ENCODE measurements at regions not wholly inside any gene's neighbourhood (a gene's known extent, or its start where the extent isn't known, plus 50 kb on each side); places are given as distances from the start of the nearest gene placed in this dataset.

- TF ChIP-seq CTCF (conservative IDR thresholded peaks at IDR 0.05; ENCODE audit: low read depth, low read length): no peak
- no peak for DNase-seq (ENCODE audit: low read depth)
- H3K4me3 ChIP-seq (ENCODE audit: low read depth, low read length): no peak overlapping the region
Observed at GRCh38 chrX:39226251-39226650, 425.0 kb downstream of the MID1IP1 start.

- H3K4me3 ChIP-seq (ENCODE audit: low read depth, low read length): no peak overlapping the region
- no peak for TF ChIP-seq CTCF (conservative IDR thresholded peaks at IDR 0.05; ENCODE audit: low read depth, low read length)
- no peak for DNase-seq (ENCODE audit: low read depth)
Observed at GRCh38 chrX:39227371-39227770, 426.1 kb downstream of the MID1IP1 start.

GRCh38 chrX:39238006-39238405 lies 436.7 kb downstream of the MID1IP1 start:
- DNase-seq (ENCODE audit: low read depth): no peak
- no peak overlapping the region for H3K4me3 ChIP-seq (ENCODE audit: low read depth, low read length)
- no peak for TF ChIP-seq CTCF (conservative IDR thresholded peaks at IDR 0.05; ENCODE audit: low read depth, low read length)

- no peak for DNase-seq (ENCODE audit: low read depth)
- TF ChIP-seq CTCF (conservative IDR thresholded peaks at IDR 0.05; ENCODE audit: low read depth, low read length): peak; percentile 69
- H3K4me3 ChIP-seq (ENCODE audit: low read depth, low read length): no peak overlapping the region
Observed at GRCh38 chrX:39242187-39242586, 440.9 kb downstream of the MID1IP1 start.

- DNase-seq (ENCODE audit: low read depth): no peak
- no peak for TF ChIP-seq CTCF (conservative IDR thresholded peaks at IDR 0.05; ENCODE audit: low read depth, low read length)
Observed at GRCh38 chrX:39244147-39244546, 442.9 kb downstream of the MID1IP1 start.

GRCh38 chrX:39245024-39245423 lies 443.8 kb downstream of the MID1IP1 start:
- no peak for TF ChIP-seq CTCF (conservative IDR thresholded peaks at IDR 0.05; ENCODE audit: low read depth, low read length)
- DNase-seq (ENCODE audit: low read depth): no peak
- H3K4me3 ChIP-seq (ENCODE audit: low read depth, low read length): no peak overlapping the region

More at GRCh38 chrX:39244147-39244546, 442.9 kb downstream of the MID1IP1 start:
- no peak overlapping the region for H3K4me3 ChIP-seq (ENCODE audit: low read depth, low read length)

- TF ChIP-seq CTCF (conservative IDR thresholded peaks at IDR 0.05; ENCODE audit: low read depth, low read length): no peak
- no peak overlapping the region for H3K4me3 ChIP-seq (ENCODE audit: low read depth, low read length)
- DNase-seq (ENCODE audit: low read depth): no peak
Observed at GRCh38 chrX:39247536-39247935, 446.3 kb downstream of the MID1IP1 start.
